Endometrium (tissue), 2 donors: ENCODE measurements at regions not wholly inside any gene's neighbourhood (a gene's known extent, or its start where the extent isn't known, plus 50 kb on each side); places are given as distances from the start of the nearest gene placed in this dataset.
A peak's percentile ranks its signal among the peaks of the same experiment; 100 is the strongest.

ENCODE experiments used
- FAIRE-seq: peaks from 2 replicates; lab custom pipeline; 2012; peaks lifted over from hg19 to GRCh38; lab: Jason Lieb, UNC
- donor health status: control.
- donor health status: control.

GRCh38 chr11:16685914-16686313, 52.5 kb upstream of the C11orf58 start:
- FAIRE-seq = no peak

GRCh38 chr11:16678466-16679116, 59.9 kb upstream of the C11orf58 start:
- no peak for FAIRE-seq

GRCh38 chr11:16669799-16670415, 68.5 kb upstream of the C11orf58 start:
- no peak for FAIRE-seq

- FAIRE-seq = no peak
These were observed 105.9 kb upstream of the C11orf58 start for GRCh38 chr11:16632295-16633200.

- FAIRE-seq = no peak
These were observed 107.8 kb upstream of the C11orf58 start for GRCh38 chr11:16630651-16631050.

- peak; percentile 62 for FAIRE-seq
These were observed 120.0 kb upstream of the C11orf58 start for GRCh38 chr11:16618431-16618830.

- no peak for FAIRE-seq
These were observed 123.0 kb upstream of the C11orf58 start for GRCh38 chr11:16615480-16615879.

- peak; percentile 63 for FAIRE-seq
These were observed 124.7 kb upstream of the C11orf58 start for GRCh38 chr11:16613512-16614381.

- FAIRE-seq = no peak
These were observed 125.3 kb upstream of the C11orf58 start for GRCh38 chr11:16613262-16613511.

- FAIRE-seq = no peak
These were observed 125.7 kb upstream of the C11orf58 start for GRCh38 chr11:16612566-16613261.

GRCh38 chr11:16611926-16612565, 126.4 kb upstream of the C11orf58 start:
- FAIRE-seq = no peak

GRCh38 chr11:16611401-16611921, 127.0 kb upstream of the C11orf58 start:
- FAIRE-seq = no peak

GRCh38 chr11:16610738-16611388, 127.6 kb upstream of the C11orf58 start:
- FAIRE-seq = no peak

- no peak for FAIRE-seq
These were observed 128.2 kb upstream of the C11orf58 start for GRCh38 chr11:16610213-16610737.

- no peak for FAIRE-seq
These were observed 128.7 kb upstream of the C11orf58 start for GRCh38 chr11:16609769-16610168.

GRCh38 chr11:16607675-16608644, 130.5 kb upstream of the C11orf58 start:
- no peak for FAIRE-seq

GRCh38 chr11:16606784-16607674, 131.4 kb upstream of the C11orf58 start:
- no peak for FAIRE-seq
